Adrenal gland (tissue), 9 donors: ENCODE measurements at regions not wholly inside any gene's neighbourhood (a gene's known extent, or its start where the extent isn't known, plus 50 kb on each side); places are given as distances from the start of the nearest gene placed in this dataset.

Experiments
- DNase-seq, 7 donors: peaks; one replicate each; pipeline ENCODE4 v3.0.0-alpha.2; 2019 to 2020
- H3K27ac ChIP-seq, 5 donors: fragments of 200-600 bp; sonication (generic) in 4 of 5; 1 replicate in 3 of 5; 2 replicates in 2 of 5; pipeline versions ENCODE4 v1.5.1 to v1.8.0; 2016 to 2020; ENCODE audit warnings: mild to moderate bottlenecking in 1 of 5
- H3K27me3 ChIP-seq: fragments of 200-600 bp; 2 replicates; pipeline ENCODE4 v1.8.0; 2021
- H3K36me3 ChIP-seq, 2 donors: fragments of 200-600 bp; replicated peaks in 1 of 2; 1 replicate in 1 of 2; 2 replicates in 1 of 2; pipeline versions ENCODE4 v1.5.1 to v1.8.0; 2018 to 2022
- H3K4me1 ChIP-seq, 2 donors: fragments of 200-600 bp; replicated peaks in 1 of 2; 1 replicate in 1 of 2; 2 replicates in 1 of 2; pipeline versions ENCODE4 v1.5.1 to v1.8.0; 2018 to 2021
- H3K4me3 ChIP-seq, 4 donors: fragments of 200-600 bp; sonication (generic) in 3 of 4; one replicate each; pipeline ENCODE4 v1.5.1; 2016 to 2018
- H3K9me3 ChIP-seq, 3 donors: fragments of 200-600 bp; sonication (generic) in 1 of 3; replicated peaks in 1 of 3; 1 replicate in 2 of 3; 2 replicates in 1 of 3; pipeline versions ENCODE4 v1.5.1 to v1.8.0; 2016 to 2021
- POLR2A ChIP-seq, 2 donors: fragments of 450-650 bp; IDR thresholded peaks; one replicate each; pipeline ENCODE4 v1.6.1; 2017; ENCODE audit warnings: antibody characterized with exemption in 2 of 2, mild to moderate bottlenecking in 2 of 2, moderate library complexity in 1 of 2
- WGBS, 4 donors: extraction: QIAGEN DNeasy Blood & Tissue Kit in 2 of 4; methylation state at CpG; one replicate each; pipeline versions ENCODE4 v1.1.5 to v1.1.7; 2013 to 2017; 5-methylcytosine and 5-hydroxymethylcytosine counted together
- intact Hi-C, 2 donors: fragments of 100-400 bp; cut with DNase I; formaldehyde crosslinking; loops; one replicate each; pipeline versions ENCODE4 v1.14.1 to v1.15.0; 2022 to 2023
- TF ChIP-seq, protein P1 (sequence below), 6 experiments: fragments of 450-650 bp in 4 of 6; fragments of 200-600 bp in 2 of 6; sonication (generic) in 1 of 6; IDR thresholded peaks; 1 replicate in 5 of 6; 2 replicates in 1 of 6; pipeline versions ENCODE4 v1.5.1 to v1.8.0; 2016 to 2021; ENCODE audit warnings: antibody characterized with exemption in 6 of 6, mild to moderate bottlenecking in 2 of 6, moderate library complexity in 1 of 6
- donor health status: healthy with polysubstance abuse.
- donor health status: Bipolar disorder and iron deficiency.
- donor health status: DM: yes; HTN: yes; CAD: no.
- donor health status: DM: no; HTN: no; CAD: no.
- donor health status: DM: no; HTN: no; CAD: no.

DNA sequence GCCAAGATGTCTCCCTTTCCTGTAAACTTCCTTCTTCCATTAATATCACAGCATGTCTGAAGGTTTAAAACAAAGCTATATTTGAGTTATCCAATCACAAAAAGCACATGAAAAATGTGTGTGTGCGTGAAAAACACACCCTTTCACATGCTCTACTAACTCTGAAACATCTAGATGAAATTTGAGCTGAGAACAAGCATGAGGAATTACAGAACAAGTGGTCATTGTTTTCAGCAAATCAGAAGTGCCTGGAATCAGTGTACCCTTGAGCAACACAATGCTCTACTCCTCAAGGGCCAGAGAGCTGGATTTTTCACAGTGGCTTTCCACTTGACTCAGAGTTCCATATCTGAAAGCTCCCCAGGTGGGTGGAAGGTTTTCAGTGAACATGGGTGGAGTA is 255.9 kb downstream of the PSAT1 start:
- no peaks in the 10 kb centered on the region for H3K27me3 ChIP-seq
- intact Hi-C loops, result no loop called here
- WGBS, 4 donors, result 4 to 65% (median 45%) methylated on average over 1 of the region's 1 CpG
- H3K4me1 ChIP-seq, result no peaks in the 10 kb centered on the region
- DNase-seq, result no peak
- no peak overlapping the region for H3K27ac ChIP-seq
- no peaks in the 10 kb centered on the region for H3K36me3 ChIP-seq
- TF ChIP-seq, protein P1, sequence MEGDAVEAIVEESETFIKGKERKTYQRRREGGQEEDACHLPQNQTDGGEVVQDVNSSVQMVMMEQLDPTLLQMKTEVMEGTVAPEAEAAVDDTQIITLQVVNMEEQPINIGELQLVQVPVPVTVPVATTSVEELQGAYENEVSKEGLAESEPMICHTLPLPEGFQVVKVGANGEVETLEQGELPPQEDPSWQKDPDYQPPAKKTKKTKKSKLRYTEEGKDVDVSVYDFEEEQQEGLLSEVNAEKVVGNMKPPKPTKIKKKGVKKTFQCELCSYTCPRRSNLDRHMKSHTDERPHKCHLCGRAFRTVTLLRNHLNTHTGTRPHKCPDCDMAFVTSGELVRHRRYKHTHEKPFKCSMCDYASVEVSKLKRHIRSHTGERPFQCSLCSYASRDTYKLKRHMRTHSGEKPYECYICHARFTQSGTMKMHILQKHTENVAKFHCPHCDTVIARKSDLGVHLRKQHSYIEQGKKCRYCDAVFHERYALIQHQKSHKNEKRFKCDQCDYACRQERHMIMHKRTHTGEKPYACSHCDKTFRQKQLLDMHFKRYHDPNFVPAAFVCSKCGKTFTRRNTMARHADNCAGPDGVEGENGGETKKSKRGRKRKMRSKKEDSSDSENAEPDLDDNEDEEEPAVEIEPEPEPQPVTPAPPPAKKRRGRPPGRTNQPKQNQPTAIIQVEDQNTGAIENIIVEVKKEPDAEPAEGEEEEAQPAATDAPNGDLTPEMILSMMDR (IDR thresholded peaks at IDR 0.05), result no peak
- TF ChIP-seq POLR2A (IDR thresholded peaks at IDR 0.05), result no peak
- no peak overlapping the region for H3K4me3 ChIP-seq
- H3K9me3 ChIP-seq, result no peaks in the 10 kb centered on the region

DNA sequence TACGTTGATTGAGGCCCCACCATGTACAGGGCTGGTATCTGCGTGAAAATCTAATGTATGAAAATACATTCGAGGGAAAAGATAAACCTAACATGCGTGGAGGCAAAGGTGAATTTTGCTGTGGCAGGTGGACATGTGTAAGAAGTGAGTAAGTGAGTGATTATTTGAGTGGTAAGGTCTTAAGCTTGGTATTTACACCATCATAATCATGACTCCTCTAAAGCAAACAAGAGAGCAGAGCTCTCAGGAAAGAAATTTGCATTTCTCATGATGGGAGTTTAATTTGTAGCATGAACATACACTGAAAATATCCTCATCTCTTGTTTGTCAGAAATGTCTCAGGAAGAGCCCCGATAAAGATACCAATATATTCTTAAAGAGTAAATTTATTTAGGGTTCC is 260.6 kb downstream of the PSAT1 start:
- Histone ChIP-seq H3K4me3 (no peak overlapping the region), H3K27me3 (no peaks in the 10 kb centered on the region), H3K36me3 (no peaks in the 10 kb centered on the region), H3K4me1 (no peaks in the 10 kb centered on the region), H3K27ac (no peak overlapping the region), H3K9me3 (no peaks in the 10 kb centered on the region)
- TF ChIP-seq POLR2A (IDR thresholded peaks at IDR 0.05), result no peak
- TF ChIP-seq, protein P1 (IDR thresholded peaks at IDR 0.05), result no peak
- intact Hi-C loops, result no loop called here
- WGBS, 4 donors, result 74 to 80% (median 78%) methylated on average over 5 of the region's 5 CpGs
- DNase-seq, result no peak

DNA sequence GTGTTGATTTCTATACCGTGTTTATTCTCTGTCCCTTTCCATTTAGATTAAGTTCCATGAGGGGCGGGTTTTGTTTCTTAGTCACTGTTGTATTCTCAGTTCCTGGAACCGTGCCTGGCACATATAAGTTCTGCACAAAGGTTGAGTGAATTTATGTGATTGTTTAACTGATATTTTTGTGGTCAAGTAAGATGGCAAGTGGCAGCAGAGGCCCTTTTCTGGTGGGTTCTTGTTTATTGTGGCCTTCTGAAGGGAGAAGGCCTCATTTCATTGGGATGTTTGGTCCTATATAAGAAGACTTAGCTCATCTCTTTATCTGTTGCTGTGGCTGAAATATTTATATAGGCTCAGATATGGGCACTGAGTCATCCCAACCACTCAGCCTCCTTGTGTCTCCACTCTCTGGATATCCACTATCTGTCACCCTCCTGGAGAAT is 262.5 kb downstream of the PSAT1 start:
- WGBS, 4 donors, result 68 to 76% (median 72%) methylated on average over 3 of the region's 3 CpGs

DNA sequence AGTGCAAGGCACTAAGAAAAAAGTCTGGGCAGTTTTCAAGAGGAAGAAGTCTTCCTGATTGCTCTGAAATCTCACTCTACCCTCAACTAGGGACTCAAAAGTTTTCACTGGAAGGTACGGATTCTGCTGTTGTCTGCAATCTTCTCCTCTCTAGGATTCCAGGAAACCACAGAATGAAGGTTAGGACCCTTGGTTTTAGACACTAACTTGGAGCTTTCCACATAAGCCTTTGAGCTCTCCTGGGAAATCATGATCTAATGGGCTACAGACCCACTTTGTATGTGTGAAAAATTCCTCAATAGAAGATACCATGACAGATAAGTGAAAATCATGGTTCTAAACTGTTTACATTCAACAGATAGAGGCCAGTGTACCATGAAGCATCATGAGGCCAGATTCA is 265.1 kb downstream of the PSAT1 start:
- intact Hi-C loops, result no loop called here
- no peaks in the 10 kb centered on the region for H3K36me3 ChIP-seq
- no peaks in the 10 kb centered on the region for H3K27me3 ChIP-seq
- TF ChIP-seq POLR2A (IDR thresholded peaks at IDR 0.05), result no peak
- TF ChIP-seq, protein P1 (IDR thresholded peaks at IDR 0.05), result no peak
- no peaks in the 10 kb centered on the region for H3K9me3 ChIP-seq
- DNase-seq, result no peak
- H3K27ac ChIP-seq, result no peak overlapping the region
- 63 to 73% (median 68%) methylated on average over 1 of the region's 1 CpG for WGBS, 4 donors
- no peak overlapping the region for H3K4me3 ChIP-seq
- no peaks in the 10 kb centered on the region for H3K4me1 ChIP-seq

More for the DNA sequence above, 262.5 kb downstream of the PSAT1 start:
- no peak for TF ChIP-seq POLR2A (IDR thresholded peaks at IDR 0.05)
- TF ChIP-seq, protein P1 (IDR thresholded peaks at IDR 0.05), result no peak
- no peak overlapping the region for H3K4me3 ChIP-seq
- no peak for DNase-seq
- no peak overlapping the region for H3K27ac ChIP-seq
- intact Hi-C loops, result no loop called here
- H3K27me3 ChIP-seq, result no peaks in the 10 kb centered on the region
- H3K4me1 ChIP-seq, result no peaks in the 10 kb centered on the region
- H3K9me3 ChIP-seq, result no peaks in the 10 kb centered on the region
- no peaks in the 10 kb centered on the region for H3K36me3 ChIP-seq
